ENCODE measurements at regions not wholly inside any gene's neighbourhood (a gene's known extent, or its start where the extent isn't known, plus 50 kb on each side); places are given as distances from the start of the nearest gene placed in this dataset.

- TF ChIP-seq POLR2A (IDR thresholded peaks at IDR 0.05) (no peak), CTCF (IDR thresholded peaks at IDR 0.05) (no peak), EP300 (IDR thresholded peaks at IDR 0.05; ENCODE audit: low read depth) (no peak)
Observed at GRCh38 chr5:60330236-60330635, 369.7 kb downstream of the DEPDC1B start.

All from transverse colon (tissue), 3 donors.